Stimulated activated CD8-positive, alpha-beta memory T cell treated with anti-CD3 and anti-CD28 coated beads, Interleukin-4, amount 100 ng/mL, for 1 hour (primary cell): ENCODE measurements at regions not wholly inside any gene's neighbourhood (a gene's known extent, or its start where the extent isn't known, plus 50 kb on each side); places are given as distances from the start of the nearest gene placed in this dataset.
"Not testable (repeated sequence)": the region's sequence is repeated elsewhere in the genome, so short reads cannot be mapped to it uniquely, and the experiment has no call there.

Experiments used
- DNase-seq, 2 donors: peaks; one replicate each; pipeline ENCODE4 v3.0.0-alpha.2; 2020; ENCODE audit warnings: low read depth in 2 of 2, low spot score in 1 of 2

GRCh38 chr11:11220786-11221185 lies 132.3 kb downstream of the CSNK2A3 start:
- no peak for DNase-seq

- DNase-seq, result no peak
These were observed 134.4 kb downstream of the CSNK2A3 start for GRCh38 chr11:11218629-11218986.

GRCh38 chr11:11217929-11218628 lies 135.0 kb downstream of the CSNK2A3 start:
- no peak for DNase-seq

- no peak for DNase-seq
These were observed 135.6 kb downstream of the CSNK2A3 start for GRCh38 chr11:11217289-11217928.

GRCh38 chr11:11215944-11216343 lies 137.1 kb downstream of the CSNK2A3 start:
- DNase-seq, result no peak

- no peak for DNase-seq
These were observed 137.8 kb downstream of the CSNK2A3 start for GRCh38 chr11:11215058-11215815.

GRCh38 chr11:11213117-11213516 lies 139.9 kb downstream of the CSNK2A3 start:
- DNase-seq, result no peak

- DNase-seq, result no peak
These were observed 141.2 kb downstream of the CSNK2A3 start for GRCh38 chr11:11211888-11212287.

- no peak for DNase-seq
These were observed 141.9 kb downstream of the CSNK2A3 start for GRCh38 chr11:11211186-11211585.

- no peak for DNase-seq
These were observed 142.6 kb downstream of the CSNK2A3 start for GRCh38 chr11:11210446-11210845.

GRCh38 chr11:11209967-11210366 lies 143.1 kb downstream of the CSNK2A3 start:
- DNase-seq, result no peak

- no peak for DNase-seq
These were observed 144.1 kb downstream of the CSNK2A3 start for GRCh38 chr11:11208994-11209393.

GRCh38 chr11:11207428-11207827 lies 145.6 kb downstream of the CSNK2A3 start:
- DNase-seq, result no peak

- no peak for DNase-seq
These were observed 146.6 kb downstream of the CSNK2A3 start for GRCh38 chr11:11206484-11206883.

GRCh38 chr11:11202885-11203284 lies 150.2 kb downstream of the CSNK2A3 start:
- DNase-seq, result no peak

GRCh38 chr11:11201302-11201701 lies 151.7 kb downstream of the CSNK2A3 start:
- DNase-seq, result not testable (repeated sequence)

GRCh38 chr11:11192541-11192940 lies 160.5 kb downstream of the CSNK2A3 start:
- DNase-seq, result no peak

GRCh38 chr11:11189506-11189905 lies 163.5 kb downstream of the CSNK2A3 start:
- DNase-seq, result no peak

- DNase-seq, result no peak
These were observed 166.8 kb downstream of the CSNK2A3 start for GRCh38 chr11:11186249-11186648.

- DNase-seq, result no peak
These were observed 170.8 kb downstream of the CSNK2A3 start for GRCh38 chr11:11182261-11182660.

- no peak for DNase-seq
These were observed 174.1 kb downstream of the CSNK2A3 start for GRCh38 chr11:11178671-11179638.
